Vagina (tissue), 2 donors: ENCODE measurements at regions not wholly inside any gene's neighbourhood (a gene's known extent, or its start where the extent isn't known, plus 50 kb on each side); places are given as distances from the start of the nearest gene placed in this dataset.
A peak's percentile ranks its signal among the peaks of the same experiment; 100 is the strongest.

Experiments
- DNase-seq, 2 donors: peaks; one replicate each; pipeline ENCODE4 v3.0.0-alpha.2; 2017; ENCODE audit errors: extremely low spot score in 2 of 2
- H3K27ac ChIP-seq: fragments of 200-600 bp; sonication (generic); one replicate; pipeline ENCODE4 v1.5.1; 2019
- H3K27me3 ChIP-seq: fragments of 200-600 bp; sonication (generic); one replicate; pipeline ENCODE4 v1.5.1; 2019
- H3K36me3 ChIP-seq, 2 donors: fragments of 200-600 bp; sonication (generic); one replicate each; pipeline ENCODE4 v1.5.1; 2017 to 2019
- H3K4me1 ChIP-seq: fragments of 200-600 bp; sonication (generic); one replicate; pipeline ENCODE4 v1.5.1; 2019
- H3K4me3 ChIP-seq, 2 donors: fragments of 200-600 bp; sonication (generic); 1 replicate in 1 of 2; 2 replicates in 1 of 2; pipeline ENCODE4 v1.5.1; 2016 to 2019
- H3K9me3 ChIP-seq: fragments of 200-600 bp; sonication (generic); one replicate; pipeline ENCODE4 v1.5.1; 2019
- CTCF ChIP-seq, 3 experiments: fragments of 450-650 bp in 2 of 3; fragments of 200-600 bp in 1 of 3; sonication (generic) in 1 of 3; IDR thresholded peaks; one replicate each; pipeline ENCODE4 v1.5.1; 2017 to 2019; ENCODE audit warnings: antibody characterized with exemption in 3 of 3, mild to moderate bottlenecking in 2 of 3, moderate library complexity in 2 of 3
- POLR2A ChIP-seq, 2 donors: fragments of 450-650 bp; IDR thresholded peaks; one replicate each; pipeline ENCODE4 v1.6.1; 2017; ENCODE audit warnings: antibody characterized with exemption in 2 of 2, mild to moderate bottlenecking in 2 of 2, moderate library complexity in 2 of 2
- POLR2AphosphoS5 ChIP-seq, 2 donors: sonication (generic); formaldehyde crosslinking; IDR thresholded peaks; one replicate each; pipeline ENCODE4 v1.9.0; 2017; ENCODE audit warnings: antibody characterized with exemption in 2 of 2, mild to moderate bottlenecking in 2 of 2, low read depth in 1 of 2; ENCODE audit not compliant: insufficient read depth in 1 of 2
- intact Hi-C: fragments of 100-400 bp; cut with DNase I; formaldehyde crosslinking; loops from one replicate; pipeline ENCODE4 v1.15.1; 2023

- Histone ChIP-seq H3K36me3 (no peaks in the 10 kb centered on the region), H3K4me3 (no peak overlapping the region), H3K27me3 (no peaks in the 10 kb centered on the region), H3K4me1 (no peaks in the 10 kb centered on the region), H3K27ac (no peak overlapping the region), H3K9me3 (no peaks in the 10 kb centered on the region)
- no peak for DNase-seq
- TF ChIP-seq POLR2A (IDR thresholded peaks at IDR 0.05): no peak
- no peak for TF ChIP-seq CTCF (IDR thresholded peaks at IDR 0.05)
- intact Hi-C loops: no loop called here
Observed at GRCh38 chr14:47833011-47833410, 157.6 kb upstream of the MDGA2 start.

GRCh38 chr14:47826809-47827208 lies 151.4 kb upstream of the MDGA2 start:
- no peak for DNase-seq
- H3K27me3 ChIP-seq: no peaks in the 10 kb centered on the region
- H3K27ac ChIP-seq: no peak overlapping the region
- intact Hi-C loops: no loop called here
- no peak overlapping the region for H3K4me3 ChIP-seq
- no peak for TF ChIP-seq POLR2A (IDR thresholded peaks at IDR 0.05)
- no peak for TF ChIP-seq POLR2AphosphoS5 (IDR thresholded peaks at IDR 0.05; ENCODE audit: insufficient read depth in 1 of 2, low read depth in 1 of 2)
- TF ChIP-seq CTCF (IDR thresholded peaks at IDR 0.05): no peak
- H3K36me3 ChIP-seq: no peaks in the 10 kb centered on the region
- no peaks in the 10 kb centered on the region for H3K4me1 ChIP-seq
- no peaks in the 10 kb centered on the region for H3K9me3 ChIP-seq

- TF ChIP-seq CTCF (IDR thresholded peaks at IDR 0.05) (no peak), POLR2AphosphoS5 (IDR thresholded peaks at IDR 0.05; ENCODE audit: insufficient read depth in 1 of 2, low read depth in 1 of 2) (no peak), POLR2A (IDR thresholded peaks at IDR 0.05) (no peak)
- H3K36me3 ChIP-seq: no peaks in the 10 kb centered on the region
- no peak overlapping the region for H3K27ac ChIP-seq
- intact Hi-C loops: no loop called here
- H3K9me3 ChIP-seq: no peaks in the 10 kb centered on the region
- no peaks in the 10 kb centered on the region for H3K27me3 ChIP-seq
- no peak overlapping the region for H3K4me3 ChIP-seq
- no peaks in the 10 kb centered on the region for H3K4me1 ChIP-seq
- DNase-seq: peak in 1 of 2 donors; percentile 56
Observed at GRCh38 chr14:47822326-47822725, 146.9 kb upstream of the MDGA2 start.

GRCh38 chr14:47821135-47821534 lies 145.7 kb upstream of the MDGA2 start:
- H3K27me3 ChIP-seq: no peaks in the 10 kb centered on the region
- no peak for DNase-seq
- TF ChIP-seq POLR2AphosphoS5 (IDR thresholded peaks at IDR 0.05; ENCODE audit: insufficient read depth in 1 of 2, low read depth in 1 of 2): no peak
- TF ChIP-seq CTCF (IDR thresholded peaks at IDR 0.05): no peak
- TF ChIP-seq POLR2A (IDR thresholded peaks at IDR 0.05): no peak
- H3K4me1 ChIP-seq: no peaks in the 10 kb centered on the region
- H3K9me3 ChIP-seq: no peaks in the 10 kb centered on the region
- no peak overlapping the region for H3K27ac ChIP-seq
- intact Hi-C loops: no loop called here
- H3K4me3 ChIP-seq: no peak overlapping the region
- no peaks in the 10 kb centered on the region for H3K36me3 ChIP-seq

- Histone ChIP-seq H3K4me1 (no peaks in the 10 kb centered on the region), H3K4me3 (no peak overlapping the region), H3K9me3 (no peaks in the 10 kb centered on the region), H3K27me3 (no peaks in the 10 kb centered on the region), H3K27ac (no peak overlapping the region), H3K36me3 (no peaks in the 10 kb centered on the region)
- DNase-seq: no peak
- intact Hi-C loops: no loop called here
- no peak for TF ChIP-seq POLR2A (IDR thresholded peaks at IDR 0.05)
Observed at GRCh38 chr14:47790477-47790876, 115.1 kb upstream of the MDGA2 start.

- Histone ChIP-seq H3K4me3 (no peak overlapping the region), H3K27me3 (no peaks in the 10 kb centered on the region), H3K27ac (no peak overlapping the region), H3K9me3 (no peaks in the 10 kb centered on the region), H3K36me3 (no peaks in the 10 kb centered on the region), H3K4me1 (no peaks in the 10 kb centered on the region)
- DNase-seq: no peak
- no peak for TF ChIP-seq POLR2A (IDR thresholded peaks at IDR 0.05)
- no peak for TF ChIP-seq CTCF (IDR thresholded peaks at IDR 0.05)
- TF ChIP-seq POLR2AphosphoS5 (IDR thresholded peaks at IDR 0.05; ENCODE audit: insufficient read depth in 1 of 2, low read depth in 1 of 2): no peak
- intact Hi-C loops: no loop called here
Observed at GRCh38 chr14:47785058-47785457, 109.7 kb upstream of the MDGA2 start.
